Bronchial epithelial cell (primary cell): ENCODE measurements at regions not wholly inside any gene's neighbourhood (a gene's known extent, or its start where the extent isn't known, plus 50 kb on each side); places are given as distances from the start of the nearest gene placed in this dataset.

Experiments used
- DNase-seq: peaks from one replicate; pipeline ENCODE4 v3.0.0-alpha.2; 2010; ENCODE audit warnings: low read depth
- FAIRE-seq: peaks from 2 replicates; lab custom pipeline; 2011; peaks lifted over from hg19 to GRCh38; lab: Jason Lieb, UNC
- H3K27me3 ChIP-seq: 2 replicates; pipeline ENCODE4 v1.5.1; 2011; ENCODE audit warnings: low read length; ENCODE audit not compliant: control insufficient read depth, insufficient read depth
- H3K36me3 ChIP-seq: 2 replicates; pipeline ENCODE4 v1.5.1; 2011; ENCODE audit warnings: low read length; ENCODE audit not compliant: control insufficient read depth, insufficient read depth
- H3K4me3 ChIP-seq: 2 replicates; pipeline ENCODE4 v1.5.1; 2011; ENCODE audit warnings: mild to moderate bottlenecking, low read depth, low read length, control low read depth
- CTCF ChIP-seq: IDR thresholded peaks from 2 replicates; pipeline ENCODE4 v1.5.1; 2011; ENCODE audit warnings: mild to moderate bottlenecking, moderate library complexity, low read length, control low read depth, inconsistent platforms; ENCODE audit not compliant: insufficient read depth, severe bottlenecking

- Histone ChIP-seq H3K36me3 (no peaks in the 10 kb centered on the region), H3K4me3 (no peak overlapping the region), H3K27me3 (no peaks in the 10 kb centered on the region)
- DNase-seq = peak; percentile 99
- no peak for TF ChIP-seq CTCF
- FAIRE-seq = no peak
These were observed 115.0 kb upstream of the HMHB1 start for GRCh38 chr5:143696921-143697320.

- DNase-seq = no peak
- FAIRE-seq = no peak
- Histone ChIP-seq H3K27me3 (no peaks in the 10 kb centered on the region), H3K36me3 (no peaks in the 10 kb centered on the region), H3K4me3 (no peak overlapping the region)
- no peak for TF ChIP-seq CTCF
These were observed 116.0 kb upstream of the HMHB1 start for GRCh38 chr5:143695941-143696340.

GRCh38 chr5:143695244-143695864 is 116.6 kb upstream of the HMHB1 start:
- no peak for TF ChIP-seq CTCF
- peak; percentile 36 for DNase-seq
- H3K36me3 ChIP-seq = no peaks in the 10 kb centered on the region
- no peak overlapping the region for H3K4me3 ChIP-seq
- no peaks in the 10 kb centered on the region for H3K27me3 ChIP-seq
- FAIRE-seq = no peak

GRCh38 chr5:143694357-143694756 is 117.6 kb upstream of the HMHB1 start:
- DNase-seq = no peak
- FAIRE-seq = no peak
- TF ChIP-seq CTCF = no peak
- Histone ChIP-seq H3K27me3 (no peaks in the 10 kb centered on the region), H3K4me3 (no peak overlapping the region), H3K36me3 (no peaks in the 10 kb centered on the region)

- no peaks in the 10 kb centered on the region for H3K36me3 ChIP-seq
- no peak for DNase-seq
- peak; percentile 13 for FAIRE-seq
- no peaks in the 10 kb centered on the region for H3K27me3 ChIP-seq
- H3K4me3 ChIP-seq = no peak overlapping the region
- TF ChIP-seq CTCF = no peak
These were observed 118.2 kb upstream of the HMHB1 start for GRCh38 chr5:143693651-143694252.
